HepG2 (cell line): ENCODE measurements at regions not wholly inside any gene's neighbourhood (a gene's known extent, or its start where the extent isn't known, plus 50 kb on each side); places are given as distances from the start of the nearest gene placed in this dataset.

Experiments used
- ASH2L ChIP-seq: fragments of 300-600, 200-600 bp; sonication (generic); IDR thresholded peaks from 2 replicates; pipeline ENCODE4 v1.7.0; 2017; ENCODE audit warnings: low read depth, mild to moderate bottlenecking, moderate library complexity, mixed read lengths, low read length; ENCODE audit not compliant: insufficient read length
- CBX5 ChIP-seq: sonication (generic); formaldehyde crosslinking; IDR thresholded peaks from 2 replicates; pipeline ENCODE4 v1.4.0; 2020; ENCODE audit warnings: missing genetic modification reagents, borderline replicate concordance
- FOSL2 ChIP-seq: sonication (generic); formaldehyde crosslinking; IDR thresholded peaks from 2 replicates; pipeline ENCODE4 v1.4.0; 2020; ENCODE audit warnings: missing genetic modification reagents
- FOXM1 ChIP-seq: sonication (generic); formaldehyde crosslinking; IDR thresholded peaks from 2 replicates; pipeline ENCODE4 v1.5.0; 2020; ENCODE audit warnings: missing genetic modification reagents
- FOXP1 ChIP-seq, 2 experiments: fragments of 450-650 bp in 1 of 2; IDR thresholded peaks; 2 replicates each; pipeline ENCODE4 v1.6.1; 2017 to 2018; ENCODE audit warnings: antibody characterized with exemption in 1 of 2
- PHF8 ChIP-seq: sonication (generic); formaldehyde crosslinking; IDR thresholded peaks from 2 replicates; pipeline ENCODE4 v1.5.0; 2020; ENCODE audit warnings: missing genetic modification reagents
- SOX6 ChIP-seq, 2 experiments: fragments of 450-650 bp in 1 of 2; sonication (generic) in 1 of 2; formaldehyde crosslinking in 1 of 2; IDR thresholded peaks; 2 replicates each; pipeline versions ENCODE4 v1.4.0 to v1.6.1; 2017 to 2020; ENCODE audit warnings: antibody characterized with exemption in 1 of 2, mild to moderate bottlenecking in 1 of 2, missing genetic modification reagents in 1 of 2
- USF2 ChIP-seq, 2 experiments: sonication (generic) in 1 of 2; formaldehyde crosslinking in 1 of 2; IDR thresholded peaks; 2 replicates each; pipeline versions ENCODE4 v1.5.1 to v1.6.1; 2011 to 2020; ENCODE audit warnings: borderline replicate concordance in 1 of 2, low read depth in 1 of 2, low read length in 1 of 2, mild to moderate bottlenecking in 1 of 2, missing genetic modification reagents in 1 of 2, moderate library complexity in 1 of 2
- ZBTB49 ChIP-seq: sonication (generic); formaldehyde crosslinking; IDR thresholded peaks from 2 replicates; pipeline ENCODE4 v1.4.0; 2020; ENCODE audit warnings: missing genetic modification reagents, borderline replicate concordance
- ZMAT3 ChIP-seq: sonication (generic); formaldehyde crosslinking; conservative IDR thresholded peaks from 2 replicates; pipeline ENCODE4 v1.7.0; 2021; ENCODE audit warnings: missing genetic modification reagents
- ZNF281 ChIP-seq: sonication (generic); formaldehyde crosslinking; IDR thresholded peaks from 2 replicates; pipeline ENCODE4 v1.4.0; 2020; ENCODE audit warnings: missing genetic modification reagents, borderline replicate concordance
- ZNF713 ChIP-seq: sonication (generic); formaldehyde crosslinking; IDR thresholded peaks from 2 replicates; pipeline ENCODE4 v1.4.0; 2020; ENCODE audit warnings: mild to moderate bottlenecking, missing genetic modification reagents
- ZNF770 ChIP-seq: sonication (generic); formaldehyde crosslinking; IDR thresholded peaks from 2 replicates; pipeline ENCODE4 v1.5.0; 2020; ENCODE audit warnings: mild to moderate bottlenecking, missing genetic modification reagents
- ZSCAN30 ChIP-seq: sonication (generic); formaldehyde crosslinking; IDR thresholded peaks from 2 replicates; pipeline ENCODE4 v1.5.0; 2020; ENCODE audit warnings: mild to moderate bottlenecking, missing genetic modification reagents

GRCh38 chr2:151071382-151071781 lies 190.3 kb downstream of the RBM43 start:
- TF ChIP-seq ZNF713 (CRISPR knock-in tag) (no peak), PHF8 (CRISPR knock-in tag) (no peak), ZBTB49 (CRISPR knock-in tag) (no peak), USF2 (IDR thresholded peaks at IDR 0.05; ENCODE audit: low read depth, low read length) (no peak), USF2 (CRISPR knock-in tag; IDR thresholded peaks at IDR 0.05; ENCODE audit: borderline replicate concordance) (no peak), FOXP1 (IDR thresholded peaks at IDR 0.05) (no peak), FOXP1 (CRISPR knock-in tag; IDR thresholded peaks at IDR 0.05) (no peak), FOSL2 (CRISPR knock-in tag) (no peak), CBX5 (no peak), ZMAT3 (CRISPR knock-in tag) (no peak), ASH2L (no peak), ZNF770 (CRISPR knock-in tag) (no peak), ZNF281 (CRISPR knock-in tag) (no peak), FOXM1 (CRISPR knock-in tag) (no peak), SOX6 (IDR thresholded peaks at IDR 0.05) (no peak), SOX6 (CRISPR knock-in tag; IDR thresholded peaks at IDR 0.05) (no peak), ZSCAN30 (CRISPR knock-in tag) (no peak)
